KMS-11 (cell line): ENCODE measurements at regions not wholly inside any gene's neighbourhood (a gene's known extent, or its start where the extent isn't known, plus 50 kb on each side); places are given as distances from the start of the nearest gene placed in this dataset.

Experiments
- H2AFZ ChIP-seq: fragments of 200-600 bp; sonication (generic); 2 replicates; pipeline ENCODE4 v1.6.1; 2016; ENCODE audit warnings: antibody characterized with exemption, mixed run types, low read depth
- H3K27ac ChIP-seq: fragments of 200-600 bp; sonication (generic); 2 replicates; pipeline ENCODE4 v1.6.1; 2016; ENCODE audit warnings: mild to moderate bottlenecking, mixed run types
- H3K27me3 ChIP-seq: fragments of 200-600 bp; sonication (generic); 2 replicates; pipeline ENCODE4 v1.6.1; 2017; ENCODE audit warnings: mild to moderate bottlenecking, low read depth, mixed run types, moderate library complexity; ENCODE audit not compliant: insufficient read depth
- H3K36me3 ChIP-seq: fragments of 200-600 bp; sonication (generic); 2 replicates; pipeline ENCODE4 v1.6.1; 2017; ENCODE audit warnings: mild to moderate bottlenecking, mixed run types; ENCODE audit not compliant: insufficient read depth
- H3K4me1 ChIP-seq: fragments of 200-600 bp; sonication (generic); 2 replicates; pipeline ENCODE4 v1.6.1; 2016; ENCODE audit warnings: mild to moderate bottlenecking, low read depth, mixed run types; ENCODE audit not compliant: poor library complexity, severe bottlenecking
- H3K4me2 ChIP-seq: fragments of 200-600 bp; sonication (generic); 2 replicates; pipeline ENCODE4 v1.7.0; 2016; ENCODE audit warnings: mild to moderate bottlenecking, mixed run types
- H3K4me3 ChIP-seq: fragments of 200-600 bp; sonication (generic); IDR thresholded peaks from 2 replicates; pipeline ENCODE4 v1.6.1; 2017; ENCODE audit warnings: low read depth, low read length, mixed read lengths; ENCODE audit not compliant: insufficient read depth
- H3K79me2 ChIP-seq: fragments of 200-600 bp; sonication (generic); 2 replicates; pipeline ENCODE4 v1.6.1; 2016; ENCODE audit warnings: low read depth, mixed run types; ENCODE audit not compliant: insufficient read depth
- H3K9ac ChIP-seq: fragments of 200-600 bp; sonication (generic); 2 replicates; pipeline ENCODE4 v1.6.1; 2016; ENCODE audit warnings: mild to moderate bottlenecking, mixed run types
- H4K20me1 ChIP-seq: fragments of 200-600 bp; sonication (generic); 2 replicates; pipeline ENCODE4 v1.6.1; 2016; ENCODE audit warnings: mild to moderate bottlenecking, mixed run types; ENCODE audit not compliant: insufficient read depth
- CTCF ChIP-seq: fragments of 200-600 bp; sonication (generic); conservative IDR thresholded peaks from 2 replicates; pipeline ENCODE4 v1.6.1; 2017; ENCODE audit warnings: low read depth, mild to moderate bottlenecking, antibody characterized with exemption, low read length, moderate library complexity, mixed read lengths

GRCh38 chr2:217151509-217152206 lies 291.8 kb upstream of the TNP1 start:
- TF ChIP-seq CTCF, result no peak
- no peak overlapping the region for H3K4me3 ChIP-seq
- H3K36me3 ChIP-seq, result no peaks in the 10 kb centered on the region
- H2AFZ ChIP-seq, result no peak overlapping the region
- no peaks in the 10 kb centered on the region for H4K20me1 ChIP-seq
- H3K4me1 ChIP-seq, result no peaks in the 10 kb centered on the region
- no peaks in the 10 kb centered on the region for H3K79me2 ChIP-seq
- no peak overlapping the region for H3K27ac ChIP-seq
- no peaks in the 10 kb centered on the region for H3K27me3 ChIP-seq
- H3K4me2 ChIP-seq, result no peak overlapping the region
- H3K9ac ChIP-seq, result no peak overlapping the region

GRCh38 chr2:217150236-217150635 lies 290.4 kb upstream of the TNP1 start:
- Histone ChIP-seq H3K4me3 (no peak overlapping the region), H3K9ac (no peak overlapping the region), H3K27ac (no peak overlapping the region), H3K79me2 (no peaks in the 10 kb centered on the region), H3K27me3 (no peaks in the 10 kb centered on the region), H4K20me1 (no peaks in the 10 kb centered on the region), H2AFZ (no peak overlapping the region), H3K4me1 (no peaks in the 10 kb centered on the region), H3K36me3 (no peaks in the 10 kb centered on the region), H3K4me2 (no peak overlapping the region)
- TF ChIP-seq CTCF, result no peak

- H4K20me1 ChIP-seq, result no peaks in the 10 kb centered on the region
- H3K4me1 ChIP-seq, result no peaks in the 10 kb centered on the region
- no peaks in the 10 kb centered on the region for H3K79me2 ChIP-seq
- no peak overlapping the region for H3K4me3 ChIP-seq
- H2AFZ ChIP-seq, result no peak overlapping the region
- H3K4me2 ChIP-seq, result no peak overlapping the region
- H3K9ac ChIP-seq, result no peak overlapping the region
- H3K27ac ChIP-seq, result no peak overlapping the region
- H3K27me3 ChIP-seq, result no peaks in the 10 kb centered on the region
- TF ChIP-seq CTCF, result no peak
- H3K36me3 ChIP-seq, result no peaks in the 10 kb centered on the region
Observed at GRCh38 chr2:217149087-217149660, 289.3 kb upstream of the TNP1 start.

- Histone ChIP-seq H3K27ac (no peak overlapping the region), H2AFZ (no peak overlapping the region), H3K4me2 (no peak overlapping the region), H3K79me2 (no peaks in the 10 kb centered on the region), H3K4me3 (no peak overlapping the region), H3K9ac (no peak overlapping the region), H3K4me1 (no peaks in the 10 kb centered on the region), H4K20me1 (no peaks in the 10 kb centered on the region), H3K36me3 (no peaks in the 10 kb centered on the region), H3K27me3 (no peaks in the 10 kb centered on the region)
- TF ChIP-seq CTCF, result no peak
Observed at GRCh38 chr2:217147818-217148217, 288.0 kb upstream of the TNP1 start.
